OCI-LY1 (cell line): ENCODE measurements at regions not wholly inside any gene's neighbourhood (a gene's known extent, or its start where the extent isn't known, plus 50 kb on each side); places are given as distances from the start of the nearest gene placed in this dataset.

Source experiments
- EZH2 ChIP-seq: fragments of 200-600 bp; sonication (generic), shearing (Covaris generic); IDR thresholded peaks from 2 replicates; pipeline ENCODE4 v1.8.0; 2017; ENCODE audit warnings: borderline replicate concordance, mixed run types, mild to moderate bottlenecking, antibody characterized with exemption, low read length, moderate library complexity, mixed read lengths
- TF ChIP-seq, protein P1 (sequence below): fragments of 200-600 bp; sonication (generic), shearing (Covaris generic); IDR thresholded peaks from 2 replicates; pipeline ENCODE4 v1.5.1; 2017; ENCODE audit warnings: mild to moderate bottlenecking, antibody characterized with exemption, low read length, moderate library complexity, mixed read lengths

DNA sequence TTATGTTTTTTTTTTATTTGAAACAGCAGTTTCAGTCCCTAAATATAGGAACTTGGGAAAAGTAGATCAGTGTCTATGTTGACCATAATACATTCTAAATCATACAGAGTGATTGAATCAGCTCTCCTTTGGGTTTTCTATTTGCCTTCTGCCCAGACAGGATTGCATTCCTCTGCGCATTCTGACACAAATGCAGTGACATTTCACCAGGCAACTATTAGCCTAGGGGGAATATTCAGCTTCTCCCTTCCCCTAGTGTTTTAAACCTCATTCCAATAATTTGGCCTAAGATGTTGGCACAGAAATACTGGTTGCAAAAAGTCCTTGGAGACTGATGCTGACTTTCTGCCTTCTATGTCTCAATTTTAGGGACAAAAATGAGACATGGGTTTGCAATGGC lies 172.8 kb downstream of the PTGER3 start:
- TF ChIP-seq, protein P1, sequence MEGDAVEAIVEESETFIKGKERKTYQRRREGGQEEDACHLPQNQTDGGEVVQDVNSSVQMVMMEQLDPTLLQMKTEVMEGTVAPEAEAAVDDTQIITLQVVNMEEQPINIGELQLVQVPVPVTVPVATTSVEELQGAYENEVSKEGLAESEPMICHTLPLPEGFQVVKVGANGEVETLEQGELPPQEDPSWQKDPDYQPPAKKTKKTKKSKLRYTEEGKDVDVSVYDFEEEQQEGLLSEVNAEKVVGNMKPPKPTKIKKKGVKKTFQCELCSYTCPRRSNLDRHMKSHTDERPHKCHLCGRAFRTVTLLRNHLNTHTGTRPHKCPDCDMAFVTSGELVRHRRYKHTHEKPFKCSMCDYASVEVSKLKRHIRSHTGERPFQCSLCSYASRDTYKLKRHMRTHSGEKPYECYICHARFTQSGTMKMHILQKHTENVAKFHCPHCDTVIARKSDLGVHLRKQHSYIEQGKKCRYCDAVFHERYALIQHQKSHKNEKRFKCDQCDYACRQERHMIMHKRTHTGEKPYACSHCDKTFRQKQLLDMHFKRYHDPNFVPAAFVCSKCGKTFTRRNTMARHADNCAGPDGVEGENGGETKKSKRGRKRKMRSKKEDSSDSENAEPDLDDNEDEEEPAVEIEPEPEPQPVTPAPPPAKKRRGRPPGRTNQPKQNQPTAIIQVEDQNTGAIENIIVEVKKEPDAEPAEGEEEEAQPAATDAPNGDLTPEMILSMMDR, result no peak
- TF ChIP-seq EZH2, result no peak
